ENCODE measurements at regions not wholly inside any gene's neighbourhood (a gene's known extent, or its start where the extent isn't known, plus 50 kb on each side); places are given as distances from the start of the nearest gene placed in this dataset.

DNA sequence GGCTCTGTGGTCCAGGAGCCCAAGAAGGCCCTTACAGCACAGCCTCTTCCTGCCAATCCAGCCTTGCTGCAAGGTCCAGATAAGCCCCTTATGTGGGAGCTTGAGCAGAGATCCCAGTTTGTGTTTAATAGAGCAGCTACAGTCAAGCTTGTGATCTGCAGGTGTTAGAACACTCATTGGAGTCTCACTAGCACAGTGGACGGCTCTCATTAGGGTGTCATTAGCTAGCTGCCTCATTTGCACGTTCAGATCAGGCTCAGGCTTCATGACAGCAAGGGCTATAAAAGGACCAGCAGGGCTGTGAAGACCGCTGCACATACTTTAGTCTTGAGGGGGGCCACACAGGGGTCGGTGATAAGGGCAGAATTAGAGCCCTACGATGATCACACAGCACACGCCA is 443.2 kb downstream of the RPS24 start:
- H3K27ac ChIP-seq = no peak overlapping the region
- H3K4me3 ChIP-seq = no peak overlapping the region
- ATAC-seq (ENCODE audit: low FRiP score in 2 of 2) (no peak), DNase-seq (no peak)
- TF ChIP-seq POLR2A (IDR thresholded peaks at IDR 0.05) (no peak), EP300 (IDR thresholded peaks at IDR 0.05) (no peak), CTCF (IDR thresholded peaks at IDR 0.05) (no peak), POLR2AphosphoS5 (IDR thresholded peaks at IDR 0.05) (no peak)
- H3K27me3 ChIP-seq = no peaks in the 10 kb centered on the region
- H3K4me1 ChIP-seq = no peaks in the 10 kb centered on the region
- no peaks in the 10 kb centered on the region for H3K36me3 ChIP-seq
- no peaks in the 10 kb centered on the region for H3K9me3 ChIP-seq
- WGBS, 2 donors = 73 to 81% methylated on average over 4 to 6 of the region's 6 CpGs

DNA sequence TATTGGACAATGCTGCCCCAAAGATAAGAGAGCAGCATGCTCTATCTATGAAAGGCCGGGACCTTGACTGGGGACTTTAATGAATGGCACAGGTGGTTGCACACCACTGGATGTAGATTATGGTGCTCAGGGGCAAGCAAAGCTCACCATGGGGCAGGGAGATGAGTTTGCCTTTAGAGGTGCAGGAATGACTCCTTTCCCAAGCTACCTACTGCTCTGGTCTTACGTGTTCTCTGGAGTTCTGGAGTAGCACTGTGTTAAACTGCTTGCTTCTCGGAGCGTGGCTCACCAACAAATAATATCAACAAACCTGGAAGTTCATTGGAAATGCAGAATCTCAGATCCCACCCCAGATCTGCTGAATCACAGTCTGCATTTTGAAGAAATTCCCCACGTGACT is 445.3 kb downstream of the RPS24 start:
- Histone ChIP-seq H3K27ac (no peak overlapping the region), H3K27me3 (no peaks in the 10 kb centered on the region), H3K9me3 (no peaks in the 10 kb centered on the region), H3K36me3 (no peaks in the 10 kb centered on the region), H3K4me1 (no peaks in the 10 kb centered on the region), H3K4me3 (no peak overlapping the region)
- DNase-seq (no peak), ATAC-seq (ENCODE audit: low FRiP score in 2 of 2) (no peak)
- TF ChIP-seq EP300 (IDR thresholded peaks at IDR 0.05) (no peak), POLR2AphosphoS5 (IDR thresholded peaks at IDR 0.05) (no peak), CTCF (IDR thresholded peaks at IDR 0.05) (no peak), POLR2A (IDR thresholded peaks at IDR 0.05) (no peak)
- 76 to 92% methylated on average over 5 of the region's 5 CpGs for WGBS, 2 donors

- ATAC-seq (ENCODE audit: low FRiP score in 2 of 2) (no peak), DNase-seq (no peak)
- TF ChIP-seq EP300 (IDR thresholded peaks at IDR 0.05) = no peak
- no peak for TF ChIP-seq POLR2A (IDR thresholded peaks at IDR 0.05)
- no peak for TF ChIP-seq CTCF (IDR thresholded peaks at IDR 0.05)
- no peak for TF ChIP-seq POLR2AphosphoS5 (IDR thresholded peaks at IDR 0.05)
Observed at GRCh38 chr10:78479467-78479866, 445.8 kb downstream of the RPS24 start.

GRCh38 chr10:78481842-78482241 is 448.2 kb downstream of the RPS24 start:
- no peak for DNase-seq
- no peaks in the 10 kb centered on the region for H3K4me1 ChIP-seq
- H3K36me3 ChIP-seq = no peaks in the 10 kb centered on the region
- H3K4me3 ChIP-seq = no peak overlapping the region
- no peaks in the 10 kb centered on the region for H3K9me3 ChIP-seq
- 67 to 68% methylated on average over 3 of the region's 3 CpGs for WGBS, 2 donors
- no peak for TF ChIP-seq CTCF (IDR thresholded peaks at IDR 0.05)
- no peak for TF ChIP-seq POLR2A (IDR thresholded peaks at IDR 0.05)
- TF ChIP-seq POLR2AphosphoS5 (IDR thresholded peaks at IDR 0.05) = no peak
- TF ChIP-seq EP300 (IDR thresholded peaks at IDR 0.05) = no peak
- ATAC-seq (ENCODE audit: low FRiP score in 2 of 2) = no peak
- no peaks in the 10 kb centered on the region for H3K27me3 ChIP-seq
- no peak overlapping the region for H3K27ac ChIP-seq

More at GRCh38 chr10:78479467-78479866, 445.8 kb downstream of the RPS24 start:
- no peaks in the 10 kb centered on the region for H3K36me3 ChIP-seq
- H3K27me3 ChIP-seq = no peaks in the 10 kb centered on the region
- H3K4me1 ChIP-seq = no peaks in the 10 kb centered on the region
- H3K4me3 ChIP-seq = no peak overlapping the region
- WGBS, 2 donors = 91 to 94% methylated on average over 3 of the region's 3 CpGs
- no peak overlapping the region for H3K27ac ChIP-seq
- H3K9me3 ChIP-seq = no peaks in the 10 kb centered on the region

DNA sequence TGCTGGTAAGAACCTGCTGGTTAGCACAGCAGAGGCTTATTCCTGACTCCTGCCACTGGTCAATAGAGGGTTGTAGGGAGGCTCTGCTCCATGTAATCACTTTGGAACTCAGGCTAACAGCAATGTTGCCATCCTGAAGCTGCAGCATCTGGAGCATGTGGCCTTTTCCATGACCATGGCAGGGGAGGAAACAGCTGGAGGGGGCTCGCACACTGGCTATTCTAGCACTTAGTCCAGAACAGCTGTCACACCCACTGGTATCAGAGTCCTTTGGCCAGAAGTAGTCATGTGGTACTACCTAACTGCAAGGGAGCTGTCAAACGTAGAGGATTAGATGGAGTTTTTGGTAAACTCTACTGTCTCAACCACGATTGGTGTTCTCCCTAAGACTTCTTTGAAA is 450.0 kb downstream of the RPS24 start:
- Histone ChIP-seq H3K9me3 (no peaks in the 10 kb centered on the region), H3K4me1 (no peaks in the 10 kb centered on the region), H3K36me3 (no peaks in the 10 kb centered on the region), H3K27me3 (no peaks in the 10 kb centered on the region), H3K4me3 (no peak overlapping the region), H3K27ac (no peak overlapping the region)
- TF ChIP-seq POLR2AphosphoS5 (IDR thresholded peaks at IDR 0.05) (no peak), POLR2A (IDR thresholded peaks at IDR 0.05) (no peak), EP300 (IDR thresholded peaks at IDR 0.05) (no peak), CTCF (IDR thresholded peaks at IDR 0.05) (no peak)
- ATAC-seq (ENCODE audit: low FRiP score in 2 of 2) (no peak), DNase-seq (no peak)
- WGBS, 2 donors = 71 to 73% methylated on average over 3 of the region's 3 CpGs
